ENCODE measurements at regions not wholly inside any gene's neighbourhood (a gene's known extent, or its start where the extent isn't known, plus 50 kb on each side); places are given as distances from the start of the nearest gene placed in this dataset.
A peak's percentile ranks its signal among the peaks of the same experiment; 100 is the strongest.

- H3K9me3 Mint-ChIP-seq: no peaks in the 10 kb centered on the region
- no peak overlapping the region for H3K27ac Mint-ChIP-seq
- no peaks in the 10 kb centered on the region for H3K27me3 Mint-ChIP-seq
- DNase-seq (no peak), ATAC-seq (replicated peaks) (peak in 1 of 2 donors; percentile 50)
- no peaks in the 10 kb centered on the region for H3K36me3 Mint-ChIP-seq
- no peaks in the 10 kb centered on the region for H3K4me1 Mint-ChIP-seq
- H3K4me3 Mint-ChIP-seq: no peak overlapping the region
Observed at GRCh38 chr15:31803388-31803884, 226.9 kb upstream of the CHRNA7 start.

DNA sequence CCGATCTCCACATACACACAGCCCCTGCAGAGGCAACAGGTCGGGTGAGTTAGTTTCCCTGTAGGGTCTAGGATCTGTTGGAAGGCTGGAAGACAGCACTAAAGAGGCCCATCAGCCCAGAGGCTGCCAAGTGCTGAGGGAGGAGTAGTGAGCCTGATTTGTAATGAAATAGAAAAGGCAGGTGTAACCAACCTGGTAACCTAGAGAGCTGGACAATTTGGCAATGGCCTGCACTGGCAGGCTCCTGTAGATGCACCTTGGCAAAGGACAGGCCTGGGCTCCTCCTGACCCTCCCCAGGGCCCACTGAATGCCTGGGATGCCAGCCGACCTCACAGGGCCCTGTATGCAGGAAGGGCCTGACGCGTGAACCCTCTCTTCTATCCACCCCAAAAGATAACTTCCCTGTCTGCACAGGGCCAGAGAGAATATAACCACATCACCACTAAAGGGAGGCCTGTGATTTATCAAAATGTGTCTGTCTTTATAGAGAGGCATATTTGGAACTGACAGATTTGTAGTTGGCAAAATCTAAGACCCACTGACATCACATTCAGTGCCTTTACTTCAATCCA lies 225.1 kb upstream of the CHRNA7 start:
- H3K4me3 Mint-ChIP-seq: no peak overlapping the region
- H3K27ac Mint-ChIP-seq: no peak overlapping the region
- H3K4me1 Mint-ChIP-seq: no peaks in the 10 kb centered on the region
- peak in 1 of 2 donors; percentile 19 for ATAC-seq (replicated peaks)
- peaks cover 0 to 3% of the 10 kb centered on the region in 2 donors for H3K27me3 Mint-ChIP-seq
- DNase-seq: no peak
- H3K9me3 Mint-ChIP-seq: peaks cover 0 to 3% of the 10 kb centered on the region in 2 donors
- H3K36me3 Mint-ChIP-seq: no peaks in the 10 kb centered on the region

GRCh38 chr15:31806106-31806505 lies 224.2 kb upstream of the CHRNA7 start:
- Mint-ChIP-seq H3K27me3 (peaks cover 0 to 5% of the 10 kb centered on the region in 2 donors), H3K27ac (no peak overlapping the region), H3K36me3 (no peaks in the 10 kb centered on the region), H3K4me1 (no peaks in the 10 kb centered on the region), H3K4me3 (no peak overlapping the region), H3K9me3 (peaks cover 0 to 3% of the 10 kb centered on the region in 2 donors)
- no peak for DNase-seq
- ATAC-seq (replicated peaks): no peak

DNA sequence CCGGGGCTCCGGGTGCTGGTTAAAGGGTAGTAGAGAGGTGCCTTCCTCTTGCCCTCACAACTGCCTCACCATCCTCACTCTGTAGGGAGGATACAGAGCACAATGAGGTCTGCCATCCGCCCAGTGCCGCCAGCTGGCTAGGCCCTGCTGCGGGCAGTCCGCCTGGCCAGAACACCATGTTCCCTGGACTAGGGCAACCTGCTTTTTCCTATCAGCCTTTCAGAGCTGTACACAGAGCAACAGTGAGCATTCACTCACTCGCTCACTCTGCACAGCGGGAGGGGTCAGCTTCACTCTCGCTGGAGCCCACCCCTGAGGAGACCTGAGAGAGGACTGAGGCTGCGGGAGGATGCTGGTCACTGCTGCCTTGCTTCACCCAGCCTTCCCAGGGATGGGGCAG lies 218.7 kb upstream of the CHRNA7 start:
- Mint-ChIP-seq H3K36me3 (peaks cover 0 to 2% of the 10 kb centered on the region in 2 donors), H3K9me3 (peaks cover 0 to 3% of the 10 kb centered on the region in 2 donors), H3K4me1 (no peaks in the 10 kb centered on the region), H3K4me3 (no peak overlapping the region), H3K27ac (no peak overlapping the region), H3K27me3 (peaks cover 0 to 5% of the 10 kb centered on the region in 2 donors)
- no peak for ATAC-seq (replicated peaks)
- DNase-seq: no peak

- no peak for ATAC-seq (replicated peaks)
- H3K4me1 Mint-ChIP-seq: no peaks in the 10 kb centered on the region
- DNase-seq: no peak
- no peak overlapping the region for H3K27ac Mint-ChIP-seq
- peaks cover 0 to 2% of the 10 kb centered on the region in 2 donors for H3K36me3 Mint-ChIP-seq
- peaks cover 0 to 5% of the 10 kb centered on the region in 2 donors for H3K27me3 Mint-ChIP-seq
- peaks cover 0 to 3% of the 10 kb centered on the region in 2 donors for H3K9me3 Mint-ChIP-seq
- H3K4me3 Mint-ChIP-seq: no peak overlapping the region
Observed at GRCh38 chr15:31814082-31814481, 216.2 kb upstream of the CHRNA7 start.

DNA sequence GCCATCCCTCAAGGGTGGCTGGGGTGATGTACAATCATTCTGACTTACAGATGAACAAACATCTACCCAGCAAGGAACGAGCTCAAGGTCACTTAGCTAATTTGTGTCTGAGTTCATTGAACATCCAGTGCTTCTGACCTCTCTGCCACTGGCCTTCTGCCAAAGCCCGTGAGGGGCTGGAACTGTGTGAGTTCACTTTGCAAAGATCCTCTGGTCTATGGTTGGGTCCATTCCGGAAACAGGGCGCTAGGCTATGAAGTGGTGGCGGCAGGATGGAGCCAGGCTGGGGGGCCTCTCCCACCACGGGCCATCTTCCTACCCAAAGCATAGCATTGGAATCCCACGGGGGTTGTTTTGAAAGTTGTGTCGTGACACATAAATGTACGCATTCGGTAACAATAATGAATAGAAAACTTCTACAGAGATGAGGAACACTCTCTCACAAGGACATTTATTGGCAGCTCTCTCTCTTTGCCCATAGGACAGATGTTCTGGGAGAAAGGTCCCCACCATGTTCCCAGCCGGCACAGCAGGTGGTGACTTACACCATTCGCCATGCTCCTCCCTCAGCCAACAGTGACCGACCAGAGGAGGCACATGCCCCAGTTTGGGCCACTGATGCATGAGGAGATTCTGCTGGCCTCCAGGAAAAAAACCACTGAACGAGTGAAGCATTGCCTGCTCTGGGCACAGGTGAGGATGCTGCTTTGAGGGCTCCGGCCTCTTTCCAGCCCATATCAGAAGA lies 214.7 kb upstream of the CHRNA7 start:
- DNase-seq (no peak), ATAC-seq (replicated peaks) (no peak)
- peaks cover 0 to 2% of the 10 kb centered on the region in 2 donors for H3K36me3 Mint-ChIP-seq
- no peak overlapping the region for H3K27ac Mint-ChIP-seq
- no peaks in the 10 kb centered on the region for H3K9me3 Mint-ChIP-seq
- H3K27me3 Mint-ChIP-seq: no peaks in the 10 kb centered on the region
- H3K4me3 Mint-ChIP-seq: no peak overlapping the region
- H3K4me1 Mint-ChIP-seq: no peaks in the 10 kb centered on the region

DNA sequence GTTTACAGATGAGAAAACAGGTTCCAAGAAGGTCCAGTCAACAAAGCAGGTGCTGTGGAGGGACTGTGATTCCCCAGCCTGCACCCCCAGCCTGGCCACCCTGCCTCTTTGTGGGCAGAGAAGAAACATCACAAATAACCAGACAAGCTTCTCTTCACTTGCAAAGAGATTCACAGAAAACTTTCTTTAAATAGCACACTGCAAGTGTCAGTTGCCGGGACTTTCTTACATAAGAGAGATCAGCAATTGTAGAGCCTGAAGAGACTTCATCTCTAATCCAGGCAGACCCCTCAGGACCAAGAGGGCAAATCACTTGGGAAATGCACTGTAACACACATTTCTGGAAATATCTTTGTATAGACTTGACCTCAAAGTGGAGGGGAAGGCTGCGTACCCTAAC lies 207.9 kb upstream of the CHRNA7 start:
- DNase-seq (no peak), ATAC-seq (replicated peaks) (no peak)
- no peaks in the 10 kb centered on the region for H3K4me1 Mint-ChIP-seq
- H3K27ac Mint-ChIP-seq: no peak overlapping the region
- H3K9me3 Mint-ChIP-seq: peaks cover 0 to 3% of the 10 kb centered on the region in 2 donors
- H3K27me3 Mint-ChIP-seq: peaks cover 4 to 9% of the 10 kb centered on the region in 2 donors
- no peak overlapping the region for H3K4me3 Mint-ChIP-seq
- H3K36me3 Mint-ChIP-seq: no peaks in the 10 kb centered on the region

GRCh38 chr15:31824024-31824423 lies 206.3 kb upstream of the CHRNA7 start:
- no peaks in the 10 kb centered on the region for H3K4me1 Mint-ChIP-seq
- DNase-seq (no peak), ATAC-seq (replicated peaks) (no peak)
- H3K4me3 Mint-ChIP-seq: no peak overlapping the region
- H3K36me3 Mint-ChIP-seq: no peaks in the 10 kb centered on the region
- H3K27me3 Mint-ChIP-seq: peaks cover 4 to 9% of the 10 kb centered on the region in 2 donors
- H3K9me3 Mint-ChIP-seq: peaks cover 0 to 3% of the 10 kb centered on the region in 2 donors
- H3K27ac Mint-ChIP-seq: no peak overlapping the region

GRCh38 chr15:31828594-31828993 lies 201.7 kb upstream of the CHRNA7 start:
- Mint-ChIP-seq H3K4me1 (peaks cover 0 to 2% of the 10 kb centered on the region in 2 donors), H3K27me3 (peaks cover 8 to 19% of the 10 kb centered on the region in 2 donors), H3K36me3 (no peaks in the 10 kb centered on the region), H3K9me3 (peaks cover 0 to 3% of the 10 kb centered on the region in 2 donors), H3K4me3 (no peak overlapping the region), H3K27ac (no peak overlapping the region)
- ATAC-seq (replicated peaks) (no peak), DNase-seq (no peak)

DNA sequence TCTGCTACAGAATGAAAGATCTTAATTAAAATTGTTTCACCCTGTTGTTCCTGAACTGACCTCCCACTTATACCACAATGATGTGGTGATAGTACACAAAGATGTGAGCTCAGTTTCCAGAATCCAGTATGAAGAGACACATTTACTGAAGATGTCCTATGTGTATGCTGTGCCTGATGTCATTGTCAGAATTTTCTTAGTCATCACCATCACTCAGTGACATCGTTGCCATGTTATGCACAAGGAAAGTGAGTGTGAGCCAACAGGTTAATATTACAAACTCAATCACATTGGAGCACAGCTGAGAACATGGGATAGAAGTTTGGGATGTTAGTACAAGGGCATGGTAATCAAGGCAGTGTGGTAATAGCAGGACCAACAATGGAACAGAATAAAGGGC lies 199.7 kb upstream of the CHRNA7 start:
- Mint-ChIP-seq H3K27me3 (peaks cover 12 to 20% of the 10 kb centered on the region in 2 donors), H3K36me3 (no peaks in the 10 kb centered on the region), H3K9me3 (no peaks in the 10 kb centered on the region), H3K4me1 (peaks cover 0 to 2% of the 10 kb centered on the region in 2 donors), H3K27ac (no peak overlapping the region), H3K4me3 (no peak overlapping the region)
- no peak for ATAC-seq (replicated peaks)
- no peak for DNase-seq

GRCh38 chr15:31831596-31831995 lies 198.7 kb upstream of the CHRNA7 start:
- no peak for DNase-seq
- no peak for ATAC-seq (replicated peaks)
- Mint-ChIP-seq H3K4me1 (peaks cover 0 to 2% of the 10 kb centered on the region in 2 donors), H3K27ac (no peak overlapping the region), H3K36me3 (no peaks in the 10 kb centered on the region), H3K27me3 (peaks cover 12 to 20% of the 10 kb centered on the region in 2 donors), H3K4me3 (no peak overlapping the region), H3K9me3 (no peaks in the 10 kb centered on the region)

DNA sequence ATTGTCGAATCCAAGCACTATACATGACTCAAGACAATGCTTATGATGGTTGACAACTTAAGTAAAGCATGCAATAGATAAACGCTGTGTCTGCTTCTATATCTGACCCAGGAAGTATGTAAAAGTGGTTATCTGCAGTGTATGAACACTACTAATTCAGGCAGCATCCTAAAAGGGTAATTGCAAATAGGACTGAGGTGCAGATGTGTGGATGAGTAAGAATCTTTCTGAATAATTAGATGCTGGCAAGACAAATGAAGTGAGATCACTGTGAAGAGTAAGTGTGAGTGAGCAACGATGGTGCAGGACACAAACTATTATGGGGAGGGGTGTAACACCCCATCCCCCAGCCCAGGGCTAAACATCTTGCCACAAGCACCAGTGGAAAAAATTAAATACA lies 195.7 kb upstream of the CHRNA7 start:
- DNase-seq: no peak
- H3K36me3 Mint-ChIP-seq: no peaks in the 10 kb centered on the region
- H3K27me3 Mint-ChIP-seq: peaks cover 16 to 26% of the 10 kb centered on the region in 2 donors
- H3K9me3 Mint-ChIP-seq: no peaks in the 10 kb centered on the region
- H3K4me1 Mint-ChIP-seq: peaks cover 0 to 2% of the 10 kb centered on the region in 2 donors
- no peak for ATAC-seq (replicated peaks)
- H3K27ac Mint-ChIP-seq: no peak overlapping the region
- H3K4me3 Mint-ChIP-seq: no peak overlapping the region

DNA sequence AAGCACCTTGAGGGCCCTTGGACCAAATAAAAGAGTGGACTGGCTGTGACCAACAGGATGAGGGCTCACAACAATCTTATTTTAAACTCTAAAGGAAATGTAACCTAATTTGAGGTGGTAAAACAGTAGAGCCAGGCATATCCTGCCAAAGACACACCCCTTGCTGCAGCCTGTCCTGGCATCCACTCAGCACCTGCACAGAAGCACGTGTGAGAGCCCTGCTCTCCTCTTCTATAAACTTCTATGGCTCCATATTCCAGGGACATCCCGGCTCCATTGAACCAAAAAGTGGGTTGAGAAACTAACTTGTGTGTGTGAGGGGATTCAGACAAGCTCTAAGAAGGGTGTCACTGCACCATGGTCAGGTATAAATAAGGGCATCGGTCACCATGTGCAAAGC lies 190.9 kb upstream of the CHRNA7 start:
- Mint-ChIP-seq H3K4me3 (no peak overlapping the region), H3K27me3 (peaks cover 12 to 15% of the 10 kb centered on the region in 2 donors), H3K9me3 (no peaks in the 10 kb centered on the region), H3K4me1 (no peaks in the 10 kb centered on the region), H3K36me3 (no peaks in the 10 kb centered on the region), H3K27ac (no peak overlapping the region)
- DNase-seq (no peak), ATAC-seq (replicated peaks) (no peak)

DNA sequence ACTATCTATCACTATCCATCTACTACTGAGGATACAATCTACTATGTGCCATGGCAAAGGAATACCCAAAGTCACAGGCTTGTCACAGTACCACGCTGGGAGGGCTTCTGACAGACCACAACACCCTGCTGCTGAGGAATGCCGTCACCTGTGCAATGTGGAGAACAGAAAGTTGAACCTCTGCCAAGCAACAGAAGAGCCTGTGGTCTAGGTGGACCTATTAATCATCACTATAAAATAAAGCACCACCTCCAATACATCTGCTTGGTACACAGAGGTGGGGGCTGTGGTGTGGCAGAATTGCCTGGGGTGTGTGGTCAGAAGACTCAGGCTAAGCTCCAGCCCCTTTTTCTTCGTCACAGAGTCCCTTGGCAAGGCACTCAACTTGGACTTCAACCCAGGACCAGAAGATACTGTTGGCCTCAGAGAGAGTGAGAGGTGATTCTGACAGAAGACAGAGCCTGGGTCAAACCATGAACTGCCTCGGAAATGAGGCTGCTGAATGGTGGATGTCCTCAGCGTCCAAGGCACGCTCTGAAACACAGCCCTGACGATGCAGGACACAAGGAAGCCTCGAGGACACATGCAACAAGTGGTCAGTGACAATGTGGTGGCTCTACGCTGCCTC lies 189.4 kb upstream of the CHRNA7 start:
- DNase-seq (no peak), ATAC-seq (replicated peaks) (no peak)
- Mint-ChIP-seq H3K27me3 (peaks cover 6 to 8% of the 10 kb centered on the region in 2 donors), H3K4me1 (no peaks in the 10 kb centered on the region), H3K36me3 (no peaks in the 10 kb centered on the region), H3K27ac (no peak overlapping the region), H3K4me3 (no peak overlapping the region), H3K9me3 (no peaks in the 10 kb centered on the region)
